Vagina (tissue), 2 donors: ENCODE measurements at regions not wholly inside any gene's neighbourhood (a gene's known extent, or its start where the extent isn't known, plus 50 kb on each side); places are given as distances from the start of the nearest gene placed in this dataset.

ENCODE experiments used
- DNase-seq, 2 donors: peaks; one replicate each; pipeline ENCODE4 v3.0.0-alpha.2; 2017; ENCODE audit errors: extremely low spot score in 2 of 2
- H3K27ac ChIP-seq: fragments of 200-600 bp; sonication (generic); one replicate; pipeline ENCODE4 v1.5.1; 2019
- H3K27me3 ChIP-seq: fragments of 200-600 bp; sonication (generic); one replicate; pipeline ENCODE4 v1.5.1; 2019
- H3K36me3 ChIP-seq, 2 donors: fragments of 200-600 bp; sonication (generic); one replicate each; pipeline ENCODE4 v1.5.1; 2017 to 2019
- H3K4me1 ChIP-seq: fragments of 200-600 bp; sonication (generic); one replicate; pipeline ENCODE4 v1.5.1; 2019
- H3K4me3 ChIP-seq, 2 donors: fragments of 200-600 bp; sonication (generic); 1 replicate in 1 of 2; 2 replicates in 1 of 2; pipeline ENCODE4 v1.5.1; 2016 to 2019
- H3K9me3 ChIP-seq: fragments of 200-600 bp; sonication (generic); one replicate; pipeline ENCODE4 v1.5.1; 2019
- POLR2A ChIP-seq, 2 donors: fragments of 450-650 bp; IDR thresholded peaks; one replicate each; pipeline ENCODE4 v1.6.1; 2017; ENCODE audit warnings: antibody characterized with exemption in 2 of 2, mild to moderate bottlenecking in 2 of 2, moderate library complexity in 2 of 2
- POLR2AphosphoS5 ChIP-seq, 2 donors: sonication (generic); formaldehyde crosslinking; IDR thresholded peaks; one replicate each; pipeline ENCODE4 v1.9.0; 2017; ENCODE audit warnings: antibody characterized with exemption in 2 of 2, mild to moderate bottlenecking in 2 of 2, low read depth in 1 of 2; ENCODE audit not compliant: insufficient read depth in 1 of 2
- intact Hi-C: fragments of 100-400 bp; cut with DNase I; formaldehyde crosslinking; loops from one replicate; pipeline ENCODE4 v1.15.1; 2023
- TF ChIP-seq, protein P1 (sequence below), 3 experiments: fragments of 450-650 bp in 2 of 3; fragments of 200-600 bp in 1 of 3; sonication (generic) in 1 of 3; IDR thresholded peaks; one replicate each; pipeline ENCODE4 v1.5.1; 2017 to 2019; ENCODE audit warnings: antibody characterized with exemption in 3 of 3, mild to moderate bottlenecking in 2 of 3, moderate library complexity in 2 of 3

DNA sequence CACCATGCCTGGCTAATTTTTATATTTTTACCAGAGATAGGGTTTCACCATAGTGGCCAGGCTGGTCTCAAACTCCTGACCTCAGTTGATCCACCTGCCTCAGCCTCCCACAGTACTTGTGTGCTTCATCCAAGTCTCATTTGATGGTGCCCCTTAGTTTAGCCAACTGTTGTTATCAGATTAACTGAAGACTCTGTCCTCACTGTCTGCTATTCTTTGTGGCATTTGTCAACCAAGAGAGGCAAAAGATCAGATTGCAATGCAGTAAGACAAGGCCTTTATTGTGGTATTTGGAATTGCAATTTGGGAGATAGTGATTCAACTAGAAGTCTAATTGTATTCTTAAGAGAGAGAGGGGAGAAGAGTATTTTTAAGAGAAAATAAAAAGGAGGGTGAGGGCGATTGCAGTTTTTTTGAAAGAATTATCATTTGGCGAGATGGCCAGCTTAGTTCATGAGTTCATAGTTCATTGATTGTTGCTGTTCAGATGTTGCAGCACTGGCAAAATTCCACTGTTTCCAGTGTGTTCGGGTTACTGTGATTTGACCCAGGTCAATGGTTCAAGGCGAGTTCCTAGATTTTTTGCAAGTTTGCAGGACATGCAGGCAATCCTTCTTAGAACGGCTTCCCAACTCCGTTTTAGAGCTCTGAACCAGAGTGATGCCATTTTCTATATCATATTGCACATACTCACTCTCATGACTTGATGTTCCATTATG lies 1156.9 kb downstream of the CDH9 start:
- Histone ChIP-seq H3K36me3 (no peaks in the 10 kb centered on the region), H3K27ac (no peak overlapping the region), H3K4me3 (no peak overlapping the region), H3K4me1 (no peaks in the 10 kb centered on the region), H3K27me3 (no peaks in the 10 kb centered on the region), H3K9me3 (no peaks in the 10 kb centered on the region)
- TF ChIP-seq POLR2A (IDR thresholded peaks at IDR 0.05) (no peak), POLR2AphosphoS5 (IDR thresholded peaks at IDR 0.05; ENCODE audit: insufficient read depth in 1 of 2, low read depth in 1 of 2) (no peak)
- TF ChIP-seq, protein P1, sequence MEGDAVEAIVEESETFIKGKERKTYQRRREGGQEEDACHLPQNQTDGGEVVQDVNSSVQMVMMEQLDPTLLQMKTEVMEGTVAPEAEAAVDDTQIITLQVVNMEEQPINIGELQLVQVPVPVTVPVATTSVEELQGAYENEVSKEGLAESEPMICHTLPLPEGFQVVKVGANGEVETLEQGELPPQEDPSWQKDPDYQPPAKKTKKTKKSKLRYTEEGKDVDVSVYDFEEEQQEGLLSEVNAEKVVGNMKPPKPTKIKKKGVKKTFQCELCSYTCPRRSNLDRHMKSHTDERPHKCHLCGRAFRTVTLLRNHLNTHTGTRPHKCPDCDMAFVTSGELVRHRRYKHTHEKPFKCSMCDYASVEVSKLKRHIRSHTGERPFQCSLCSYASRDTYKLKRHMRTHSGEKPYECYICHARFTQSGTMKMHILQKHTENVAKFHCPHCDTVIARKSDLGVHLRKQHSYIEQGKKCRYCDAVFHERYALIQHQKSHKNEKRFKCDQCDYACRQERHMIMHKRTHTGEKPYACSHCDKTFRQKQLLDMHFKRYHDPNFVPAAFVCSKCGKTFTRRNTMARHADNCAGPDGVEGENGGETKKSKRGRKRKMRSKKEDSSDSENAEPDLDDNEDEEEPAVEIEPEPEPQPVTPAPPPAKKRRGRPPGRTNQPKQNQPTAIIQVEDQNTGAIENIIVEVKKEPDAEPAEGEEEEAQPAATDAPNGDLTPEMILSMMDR (IDR thresholded peaks at IDR 0.05): no peak
- intact Hi-C loops: no loop called here
- DNase-seq: no peak

DNA sequence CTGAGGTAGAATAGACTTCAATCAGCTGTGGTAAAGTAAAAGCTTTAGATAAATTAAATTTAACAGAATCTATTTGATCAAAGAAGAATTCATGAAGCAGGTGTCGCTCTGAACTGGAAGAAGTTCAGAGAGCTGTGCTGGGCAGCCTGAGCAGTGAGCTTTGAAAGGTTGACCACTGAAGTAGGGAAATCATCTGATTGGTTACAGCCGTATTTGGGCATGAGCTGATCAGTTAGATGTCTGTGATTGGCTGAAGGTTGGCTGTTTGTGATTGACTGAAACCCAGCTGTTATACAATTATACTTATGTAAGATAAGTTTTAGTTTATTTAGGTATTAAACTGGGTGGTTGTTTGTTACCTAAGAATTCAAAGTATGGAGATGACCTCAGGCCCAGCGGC lies 1174.6 kb downstream of the CDH9 start:
- H3K36me3 ChIP-seq: no peaks in the 10 kb centered on the region
- H3K27me3 ChIP-seq: no peaks in the 10 kb centered on the region
- intact Hi-C loops: no loop called here
- H3K4me1 ChIP-seq: no peaks in the 10 kb centered on the region
- no peak overlapping the region for H3K4me3 ChIP-seq
- DNase-seq: no peak
- TF ChIP-seq POLR2A (IDR thresholded peaks at IDR 0.05): no peak
- H3K9me3 ChIP-seq: no peaks in the 10 kb centered on the region
- no peak overlapping the region for H3K27ac ChIP-seq

DNA sequence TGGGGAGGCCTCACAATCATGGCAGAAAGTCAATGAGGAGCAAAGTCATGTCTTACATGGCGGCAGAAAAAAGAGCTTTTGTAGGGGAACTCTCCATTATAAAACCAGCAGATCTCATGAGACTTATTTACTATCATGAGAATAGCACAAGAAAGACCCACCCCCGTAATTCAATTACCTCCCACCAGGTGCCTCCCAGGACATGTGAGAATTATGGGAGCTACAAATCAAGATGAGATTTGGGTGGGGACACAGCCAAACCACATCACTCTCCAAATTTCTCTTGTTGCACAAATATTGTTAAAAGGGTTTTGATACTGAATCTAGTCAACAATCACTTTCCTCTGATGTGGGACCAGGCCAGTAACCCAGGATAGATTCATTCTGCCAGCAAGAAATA lies 1176.1 kb downstream of the CDH9 start:
- H3K4me3 ChIP-seq: no peak overlapping the region
- H3K4me1 ChIP-seq: no peaks in the 10 kb centered on the region
- H3K9me3 ChIP-seq: no peaks in the 10 kb centered on the region
- intact Hi-C loops: no loop called here
- DNase-seq: no peak
- H3K36me3 ChIP-seq: no peaks in the 10 kb centered on the region
- TF ChIP-seq, protein P1 (IDR thresholded peaks at IDR 0.05): no peak
- TF ChIP-seq POLR2A (IDR thresholded peaks at IDR 0.05) (no peak), POLR2AphosphoS5 (IDR thresholded peaks at IDR 0.05; ENCODE audit: insufficient read depth in 1 of 2, low read depth in 1 of 2) (no peak)
- no peak overlapping the region for H3K27ac ChIP-seq
- no peaks in the 10 kb centered on the region for H3K27me3 ChIP-seq

DNA sequence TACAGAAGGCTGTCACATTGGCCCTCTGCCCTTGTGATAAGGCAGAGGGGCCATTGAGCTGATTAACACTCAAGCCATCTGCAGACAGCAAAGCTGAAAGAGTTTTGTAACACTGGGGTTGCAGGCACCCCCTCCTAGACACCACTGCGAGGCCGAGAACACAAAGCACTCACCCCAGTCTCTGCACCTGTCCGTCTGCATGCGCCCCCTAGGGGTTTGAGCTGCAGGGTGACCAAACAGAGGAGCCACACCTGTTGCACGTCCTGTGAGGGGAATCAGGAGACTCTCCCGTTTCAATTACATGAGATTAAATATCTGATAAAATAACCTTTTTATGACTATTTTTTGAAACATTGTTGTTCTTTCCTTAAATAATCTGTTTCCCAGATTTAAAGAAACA lies 1180.4 kb downstream of the CDH9 start:
- no peak for DNase-seq
- no peaks in the 10 kb centered on the region for H3K4me1 ChIP-seq
- no peaks in the 10 kb centered on the region for H3K9me3 ChIP-seq
- TF ChIP-seq POLR2AphosphoS5 (IDR thresholded peaks at IDR 0.05; ENCODE audit: insufficient read depth in 1 of 2, low read depth in 1 of 2) (no peak), POLR2A (IDR thresholded peaks at IDR 0.05) (no peak)
- TF ChIP-seq, protein P1 (IDR thresholded peaks at IDR 0.05): no peak
- intact Hi-C loops: no loop called here
- H3K4me3 ChIP-seq: no peak overlapping the region
- H3K27ac ChIP-seq: no peak overlapping the region
- H3K27me3 ChIP-seq: no peaks in the 10 kb centered on the region
- H3K36me3 ChIP-seq: no peaks in the 10 kb centered on the region

DNA sequence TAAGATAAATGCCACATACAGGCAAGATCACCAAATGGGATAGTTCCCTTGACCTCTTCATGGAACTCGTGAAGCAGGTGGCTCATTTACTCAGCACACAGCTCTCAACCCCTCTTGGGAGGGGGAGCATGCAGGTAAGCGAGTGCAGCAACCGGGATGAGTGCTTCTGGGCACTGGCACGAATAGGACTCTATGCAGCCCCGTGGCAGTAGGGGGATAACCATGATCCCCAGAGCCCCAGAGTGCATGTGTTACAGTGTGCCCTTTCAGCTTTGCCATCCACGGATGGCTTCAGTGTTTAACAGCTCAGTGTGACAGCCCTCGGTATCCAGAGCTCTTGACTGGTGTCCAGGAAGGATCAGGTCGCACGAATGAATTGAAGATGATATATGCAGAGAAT lies 1187.1 kb downstream of the CDH9 start:
- no peak for DNase-seq
- H3K9me3 ChIP-seq: no peaks in the 10 kb centered on the region
- intact Hi-C loops: no loop called here
- TF ChIP-seq POLR2A (IDR thresholded peaks at IDR 0.05) (no peak), POLR2AphosphoS5 (IDR thresholded peaks at IDR 0.05; ENCODE audit: insufficient read depth in 1 of 2, low read depth in 1 of 2) (no peak)
- TF ChIP-seq, protein P1 (IDR thresholded peaks at IDR 0.05): no peak
- no peaks in the 10 kb centered on the region for H3K36me3 ChIP-seq
- no peaks in the 10 kb centered on the region for H3K27me3 ChIP-seq
- H3K4me1 ChIP-seq: no peaks in the 10 kb centered on the region
- H3K27ac ChIP-seq: no peak overlapping the region
- no peak overlapping the region for H3K4me3 ChIP-seq
